Left kidney (tissue), 1 donor: ENCODE measurements at regions not wholly inside any gene's neighbourhood (a gene's known extent, or its start where the extent isn't known, plus 50 kb on each side); places are given as distances from the start of the nearest gene placed in this dataset.
A peak's percentile ranks its signal among the peaks of the same experiment; 100 is the strongest.

Source experiments
- DNase-seq: peaks from one replicate; pipeline ENCODE4 v3.0.0-alpha.2; 2013

DNA sequence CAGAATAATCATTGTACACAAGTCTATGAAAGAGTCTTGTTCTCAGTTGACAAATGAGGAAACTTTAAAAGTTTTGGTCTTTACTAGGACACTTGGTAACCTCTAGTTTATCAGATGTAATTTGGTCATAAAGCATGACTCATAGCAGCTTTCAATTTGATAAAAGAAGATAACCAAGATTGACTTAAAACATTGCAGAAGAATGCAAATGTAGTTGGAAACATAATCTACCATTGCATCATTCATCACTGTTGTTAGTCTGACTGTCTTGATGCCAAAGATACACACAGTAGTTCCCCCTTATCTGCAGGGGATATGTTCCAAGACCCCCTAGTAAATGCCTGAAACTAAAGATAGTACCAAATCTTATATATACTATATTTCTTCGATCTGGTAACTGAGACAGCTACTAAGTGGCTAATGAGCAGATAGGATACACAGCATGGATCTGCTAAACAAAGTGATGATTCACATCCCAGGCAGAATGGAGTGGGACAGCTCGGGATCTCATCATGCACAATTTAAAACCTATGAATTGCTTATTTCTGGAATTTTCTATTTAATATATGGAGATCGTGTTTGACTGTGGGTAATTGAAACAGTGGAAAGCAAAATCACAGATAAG, 131.4 kb upstream of the CCDC68 start:
- no peak for DNase-seq

DNA sequence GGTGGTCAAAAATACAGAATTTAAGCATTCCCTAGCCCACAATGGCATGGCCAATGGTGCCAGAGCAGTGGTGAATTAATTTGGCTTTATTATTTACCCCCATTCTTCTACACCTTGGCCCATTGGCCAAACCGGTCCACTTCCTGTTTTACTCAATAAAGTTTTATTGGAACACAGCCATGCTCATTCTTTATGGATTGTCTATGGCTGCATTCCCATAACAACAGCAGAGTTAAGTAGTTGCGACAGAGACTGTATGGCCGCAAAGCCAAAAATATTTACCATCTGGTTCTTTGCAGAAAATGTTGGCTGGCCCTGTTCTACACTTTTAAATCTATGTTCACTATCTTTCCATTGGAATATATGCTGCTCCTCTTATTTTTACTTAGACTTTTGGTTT, 130.3 kb upstream of the CCDC68 start:
- no peak for DNase-seq

GRCh38 chr18:55088561-55088960, 129.3 kb upstream of the CCDC68 start:
- DNase-seq, result no peak

GRCh38 chr18:55088000-55088401, 128.7 kb upstream of the CCDC68 start:
- no peak for DNase-seq

- DNase-seq, result no peak
Observed at GRCh38 chr18:55086906-55087305, 127.6 kb upstream of the CCDC68 start.

DNA sequence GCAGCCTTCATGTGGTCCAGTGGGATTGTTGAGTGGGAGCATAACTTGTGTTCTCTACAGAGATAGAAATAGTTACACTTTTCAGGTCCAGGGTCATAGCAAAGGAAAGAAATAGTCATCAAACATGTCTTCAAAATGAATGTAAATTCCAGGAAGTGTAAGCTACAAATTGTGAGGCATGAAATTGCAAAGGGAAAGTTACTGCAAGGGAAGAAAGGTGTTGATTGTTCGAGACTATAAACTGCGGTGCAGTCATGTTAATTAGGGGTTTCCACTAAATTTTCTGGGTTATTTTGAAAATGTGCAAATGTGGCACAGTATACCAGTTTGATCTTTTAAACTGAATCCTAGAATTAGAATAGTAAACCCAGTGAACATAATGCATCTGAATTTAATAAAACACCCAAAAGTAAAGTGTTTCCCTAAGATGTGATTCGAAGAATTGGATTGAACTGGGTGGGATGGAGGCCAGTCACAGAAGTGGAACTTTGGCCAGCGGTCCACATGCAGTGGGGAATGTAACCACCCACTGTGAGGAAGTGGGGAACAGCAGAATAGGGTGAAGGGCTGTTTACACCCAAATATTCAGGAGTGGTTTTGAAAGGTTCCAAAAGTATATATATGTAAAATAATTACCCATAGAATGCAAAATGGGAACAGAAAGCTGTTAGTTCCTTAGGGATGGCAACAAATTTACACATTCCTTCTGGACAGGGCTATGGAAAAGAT, 126.5 kb upstream of the CCDC68 start:
- DNase-seq, result no peak

- DNase-seq, result no peak
Observed at GRCh38 chr18:55084550-55084949, 125.3 kb upstream of the CCDC68 start.

- DNase-seq, result no peak
Observed at GRCh38 chr18:55083461-55083860, 124.2 kb upstream of the CCDC68 start.

- DNase-seq, result no peak
Observed at GRCh38 chr18:55079481-55080355, 120.5 kb upstream of the CCDC68 start.

DNA sequence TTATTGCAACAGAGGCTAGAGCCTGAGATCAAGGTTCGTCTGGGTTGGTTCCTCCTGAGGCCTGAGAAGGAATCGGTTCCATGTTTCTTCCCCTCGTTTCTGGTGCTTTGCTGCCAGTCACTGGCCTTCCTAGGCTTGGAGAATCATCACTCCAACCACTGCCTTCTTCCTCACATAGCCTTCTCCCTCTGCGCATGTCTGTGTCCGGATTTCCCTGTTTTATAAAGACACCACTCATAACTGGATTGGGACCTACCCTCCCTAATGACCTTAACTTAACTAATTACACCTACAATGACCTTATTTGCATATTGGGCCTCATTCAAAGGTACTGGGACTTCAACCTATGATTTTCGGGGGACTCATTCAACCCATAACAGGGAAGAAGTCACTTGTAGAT, 119.8 kb upstream of the CCDC68 start:
- no peak for DNase-seq

GRCh38 chr18:55078303-55078932, 119.2 kb upstream of the CCDC68 start:
- peak; percentile 26 for DNase-seq

DNA sequence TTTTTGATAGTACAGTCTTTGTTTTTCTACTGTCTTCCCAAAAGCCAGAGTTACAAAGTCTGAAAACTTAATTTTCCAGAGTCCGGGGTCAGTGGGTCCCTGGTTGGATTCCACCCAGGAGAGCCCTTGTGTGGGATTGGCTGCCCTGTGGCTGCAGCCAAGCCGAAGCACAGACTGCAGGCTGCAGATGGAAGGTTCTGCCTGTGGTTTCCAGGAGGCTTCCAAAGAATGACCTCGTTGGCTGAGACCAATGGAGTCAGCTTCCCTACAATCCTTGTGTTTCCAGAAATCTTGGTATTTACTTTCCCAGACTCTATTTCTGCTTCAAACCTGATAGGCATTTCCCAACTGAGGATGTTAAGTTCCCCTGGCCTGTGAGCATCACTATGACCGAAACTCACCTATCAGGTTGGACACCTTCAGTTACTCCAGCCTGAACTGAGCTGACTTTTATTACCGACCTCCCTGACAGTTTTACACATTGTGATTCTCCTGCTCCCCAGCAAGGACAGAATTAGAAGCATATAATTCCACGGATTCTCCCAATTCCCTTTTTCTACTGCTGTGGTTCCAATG, 117.5 kb upstream of the CCDC68 start:
- DNase-seq, result no peak

DNA sequence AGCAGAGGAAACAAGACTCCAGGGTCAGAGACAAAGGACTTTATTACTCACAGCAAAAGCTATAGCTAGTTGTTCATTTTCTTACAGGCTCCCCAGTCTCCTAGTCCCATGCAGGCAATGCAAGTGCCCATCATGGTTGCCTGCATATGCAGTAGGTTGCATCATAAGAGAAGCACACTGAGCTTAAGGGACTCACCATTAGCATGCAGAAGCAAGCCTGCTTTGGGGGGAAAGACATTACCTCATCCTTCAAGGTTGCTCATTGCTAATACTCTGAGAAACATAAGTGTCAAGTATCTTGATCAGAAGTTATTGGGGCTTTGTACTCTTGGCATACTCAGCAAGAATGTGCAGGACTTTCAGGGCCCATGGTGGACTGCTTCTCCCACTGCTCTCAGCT, 114.6 kb upstream of the CCDC68 start:
- DNase-seq, result no peak

GRCh38 chr18:55073116-55073515, 113.9 kb upstream of the CCDC68 start:
- no peak for DNase-seq

DNA sequence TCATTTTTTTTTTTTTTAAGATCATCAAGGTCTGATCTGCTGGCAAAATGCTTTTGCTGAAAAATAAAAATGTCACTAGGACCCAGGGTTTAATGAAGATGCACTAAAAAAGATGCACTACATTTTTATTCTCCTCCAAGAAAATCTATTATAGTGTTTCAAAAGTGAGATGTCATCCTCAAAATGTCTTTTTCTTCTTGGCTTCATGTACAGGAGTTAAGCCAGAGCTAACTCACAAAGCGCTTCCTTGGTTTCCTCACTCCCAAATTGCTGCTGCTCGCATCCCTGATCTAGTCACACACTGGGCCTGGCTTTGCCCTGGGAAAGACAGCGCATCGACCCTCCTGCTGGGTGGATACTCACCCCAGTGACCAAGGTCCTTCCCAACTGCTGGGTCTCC, 113.4 kb upstream of the CCDC68 start:
- no peak for DNase-seq

DNA sequence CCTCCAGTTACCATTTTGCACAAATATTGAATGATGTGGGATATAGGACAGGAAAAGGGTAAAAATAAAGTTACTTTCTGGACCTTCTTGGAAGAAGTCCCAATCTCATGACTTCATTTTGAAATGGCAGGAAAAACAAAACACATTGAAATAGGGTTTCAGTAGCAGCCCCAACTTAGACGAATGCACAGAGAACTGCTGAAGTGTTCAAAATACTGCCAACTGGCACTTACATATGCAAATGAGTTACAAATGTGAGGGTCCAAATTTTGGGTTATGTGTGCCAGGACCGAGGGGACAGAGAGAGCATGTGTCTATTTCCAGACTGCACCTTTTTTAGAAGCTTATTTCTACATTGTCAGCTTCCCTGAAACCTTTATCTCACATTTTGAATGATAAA, 112.9 kb upstream of the CCDC68 start:
- DNase-seq, result no peak

DNA sequence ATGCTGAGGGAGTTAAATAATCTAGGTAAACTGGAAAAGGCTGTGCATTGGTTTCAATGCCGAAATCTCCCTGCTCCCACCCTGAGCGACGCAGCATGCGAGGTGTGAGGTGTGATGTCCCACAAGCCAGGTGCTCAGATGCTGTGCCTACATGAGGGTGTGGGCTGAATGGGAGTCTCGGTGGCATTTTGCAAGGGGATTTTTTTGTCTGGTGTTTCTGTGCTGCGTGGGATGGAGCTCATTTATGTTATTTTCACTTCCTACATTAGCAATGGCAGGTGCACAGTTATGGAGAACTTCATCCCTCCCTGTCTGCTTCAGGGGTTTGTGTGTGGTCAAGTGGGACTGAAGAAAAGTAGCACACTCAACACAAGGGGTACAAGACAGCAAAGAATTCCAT, 110.2 kb upstream of the CCDC68 start:
- no peak for DNase-seq

- DNase-seq, result no peak
Observed at GRCh38 chr18:55064760-55065159, 105.5 kb upstream of the CCDC68 start.

DNA sequence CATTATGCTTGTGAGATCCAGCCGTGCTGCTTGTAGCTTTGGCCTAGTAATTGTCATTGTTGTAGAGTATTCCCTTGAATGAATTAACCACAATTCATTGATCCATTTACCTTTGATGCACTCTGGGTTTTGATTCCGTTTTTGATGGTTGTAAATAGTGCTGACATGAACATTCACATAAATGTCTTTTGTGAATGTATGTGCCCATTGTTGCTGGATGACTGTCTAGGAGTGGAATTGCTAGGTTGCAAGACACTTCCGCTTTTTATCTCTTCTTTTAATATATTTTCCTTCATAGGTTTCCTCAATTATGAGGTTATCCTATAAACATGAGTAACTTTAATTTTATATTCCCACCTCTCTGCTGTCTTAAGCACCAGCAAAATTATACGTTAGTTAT, 104.8 kb upstream of the CCDC68 start:
- DNase-seq, result no peak

DNA sequence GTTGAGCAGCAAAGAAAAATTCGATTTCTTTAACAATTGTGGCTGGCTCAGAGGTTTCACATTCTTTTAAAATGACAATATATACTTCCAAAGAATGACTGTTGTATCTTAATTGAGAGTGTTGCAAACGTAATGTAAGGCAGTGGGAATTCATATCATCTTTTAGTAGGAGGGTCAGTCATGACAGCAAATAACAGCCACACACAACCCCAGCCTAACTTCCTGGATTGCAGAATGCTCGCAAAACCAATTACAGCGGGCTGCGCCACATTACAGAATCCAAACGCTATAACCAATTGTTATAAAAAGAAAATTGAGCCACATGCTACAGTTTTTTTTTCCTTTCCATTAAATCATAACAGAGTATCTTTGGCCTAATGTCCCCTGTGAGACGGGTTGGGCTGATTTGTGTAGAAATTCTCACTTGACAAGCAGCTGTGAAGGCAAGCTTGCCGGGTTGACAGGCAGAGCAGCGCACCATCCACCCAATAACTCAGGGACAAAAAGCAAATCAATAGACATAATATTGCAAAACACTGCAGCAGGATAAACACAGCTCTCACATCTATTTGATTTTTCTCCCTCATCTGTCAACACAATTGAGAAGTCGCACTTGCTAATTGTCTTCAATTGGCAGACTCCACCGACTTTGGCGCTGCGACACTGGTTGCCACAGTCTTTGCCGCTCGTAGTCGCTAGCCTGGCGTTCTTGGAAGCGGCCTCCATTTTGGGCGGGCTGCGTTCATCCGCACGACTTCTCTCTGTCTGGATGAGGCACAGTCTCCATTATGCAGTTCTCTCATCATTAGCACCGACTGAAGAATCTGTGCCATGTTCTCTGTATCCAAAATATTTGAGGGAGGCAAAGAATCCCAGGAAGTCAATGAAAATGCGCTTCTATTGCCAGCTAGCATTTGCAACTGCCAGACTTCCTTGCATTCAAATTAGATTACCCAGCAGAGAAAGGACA, 95.0 kb upstream of the CCDC68 start:
- no peak for DNase-seq

DNA sequence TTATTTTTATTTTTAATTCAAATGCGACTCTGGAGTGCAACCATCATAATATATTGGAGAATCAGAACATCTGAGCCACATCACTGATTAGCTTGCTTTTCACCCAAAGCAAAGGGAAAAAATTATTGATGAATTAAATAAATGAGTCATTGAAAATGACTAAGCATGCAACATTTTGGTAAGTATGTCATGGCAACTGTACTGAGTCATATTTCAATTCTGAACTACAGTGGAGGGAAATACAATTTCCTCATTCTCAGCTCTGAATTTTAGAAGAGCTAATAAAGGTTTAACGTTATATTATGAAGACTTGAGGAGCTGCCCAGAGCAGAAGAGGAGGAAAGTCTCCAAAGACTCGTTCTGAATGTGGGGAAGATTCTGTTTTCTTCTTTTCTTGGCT, 89.6 kb upstream of the CCDC68 start:
- DNase-seq, result no peak
